WERI-Rb-1 (cell line): ENCODE measurements at regions not wholly inside any gene's neighbourhood (a gene's known extent, or its start where the extent isn't known, plus 50 kb on each side); places are given as distances from the start of the nearest gene placed in this dataset.
A peak's percentile ranks its signal among the peaks of the same experiment; 100 is the strongest.

Experiments used
- DNase-seq: peaks from one replicate; pipeline ENCODE4 v3.0.0-alpha.2; 2020
- H3K27ac ChIP-seq: fragments of 250-450 bp; sonication (Bioruptor Pico); 2 replicates; pipeline ENCODE4 v1.5.1; 2020; ENCODE audit warnings: mild to moderate bottlenecking, moderate library complexity
- H3K27me3 ChIP-seq: fragments of 250-450 bp; sonication (Bioruptor Pico); 2 replicates; pipeline ENCODE4 v1.5.1; 2021; ENCODE audit warnings: mild to moderate bottlenecking, low read depth, moderate library complexity; ENCODE audit not compliant: insufficient read depth, severe bottlenecking
- H3K36me3 ChIP-seq: fragments of 250-450 bp; sonication (Bioruptor Pico); 2 replicates; pipeline ENCODE4 v1.5.1; 2020; ENCODE audit warnings: mild to moderate bottlenecking, moderate library complexity
- H3K4me3 ChIP-seq: 2 replicates; pipeline ENCODE4 v1.5.1; 2011; ENCODE audit warnings: low read depth, mild to moderate bottlenecking, control low read depth, low read length
- H3K9me3 ChIP-seq: fragments of 250-450 bp; sonication (Bioruptor Pico); 2 replicates; pipeline ENCODE4 v1.5.1; 2021; ENCODE audit warnings: mild to moderate bottlenecking, moderate library complexity; ENCODE audit not compliant: severe bottlenecking
- CTCF ChIP-seq: IDR thresholded peaks from 2 replicates; pipeline ENCODE4 v1.5.1; 2011; ENCODE audit warnings: low read depth, mild to moderate bottlenecking, control low read depth, inconsistent platforms, low read length

- Histone ChIP-seq H3K9me3 (no peaks in the 10 kb centered on the region), H3K27me3 (no peaks in the 10 kb centered on the region), H3K27ac (no peak overlapping the region), H3K4me3 (no peak overlapping the region), H3K36me3 (no peaks in the 10 kb centered on the region)
- no peak for DNase-seq
- no peak for TF ChIP-seq CTCF
Measured at GRCh38 chr17:34095106-34095505, 160.0 kb upstream of the CCL2 start.

DNA sequence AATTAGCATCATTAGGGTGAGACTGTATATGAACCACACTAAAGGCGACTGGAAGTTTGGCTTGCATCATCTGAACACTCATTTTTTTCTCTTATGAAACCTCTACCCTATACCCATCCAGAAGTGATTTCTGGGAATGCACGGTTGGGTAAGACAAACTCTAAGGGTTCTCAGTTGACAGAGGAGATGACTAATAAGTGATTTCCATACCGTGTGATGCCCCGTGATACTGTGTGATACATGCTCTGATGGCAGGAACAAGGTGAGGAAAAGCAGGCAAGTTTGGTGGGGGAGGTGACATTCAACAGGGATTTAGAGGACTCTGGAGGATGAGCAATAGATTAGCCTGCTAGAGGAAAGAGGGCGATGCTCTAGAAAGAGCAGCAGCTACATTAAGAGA is 156.4 kb upstream of the CCL2 start:
- no peak for TF ChIP-seq CTCF
- no peak for DNase-seq
- no peaks in the 10 kb centered on the region for H3K36me3 ChIP-seq
- H3K9me3 ChIP-seq, result no peaks in the 10 kb centered on the region
- no peak overlapping the region for H3K27ac ChIP-seq
- no peaks in the 10 kb centered on the region for H3K27me3 ChIP-seq
- no peak overlapping the region for H3K4me3 ChIP-seq

- H3K27ac ChIP-seq, result no peak overlapping the region
- TF ChIP-seq CTCF, result no peak
- no peaks in the 10 kb centered on the region for H3K27me3 ChIP-seq
- no peak for DNase-seq
- no peaks in the 10 kb centered on the region for H3K9me3 ChIP-seq
- no peaks in the 10 kb centered on the region for H3K36me3 ChIP-seq
- no peak overlapping the region for H3K4me3 ChIP-seq
Measured at GRCh38 chr17:34099859-34100515, 155.1 kb upstream of the CCL2 start.

DNA sequence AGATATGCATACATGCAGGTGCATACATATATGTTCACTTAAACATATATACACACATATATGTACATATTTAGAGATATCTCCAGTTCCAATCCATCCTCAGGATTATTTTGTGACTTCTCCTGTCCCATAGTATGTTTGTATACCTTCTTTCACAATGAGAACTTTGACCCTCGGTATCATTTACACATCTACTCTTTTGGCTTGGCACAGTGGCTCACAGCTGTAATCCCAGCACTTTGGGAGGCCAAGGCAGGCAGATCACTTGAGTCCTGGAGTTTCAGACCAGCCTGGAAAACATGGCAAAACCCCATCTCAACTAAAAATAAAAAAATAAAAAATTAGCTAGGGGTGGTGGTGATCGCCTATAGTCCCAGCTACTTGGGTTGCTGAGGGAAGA is 148.1 kb upstream of the CCL2 start:
- H3K36me3 ChIP-seq, result no peaks in the 10 kb centered on the region
- no peak for TF ChIP-seq CTCF
- no peak overlapping the region for H3K4me3 ChIP-seq
- no peaks in the 10 kb centered on the region for H3K27me3 ChIP-seq
- no peak overlapping the region for H3K27ac ChIP-seq
- no peak for DNase-seq
- no peaks in the 10 kb centered on the region for H3K9me3 ChIP-seq

GRCh38 chr17:34110315-34110714 is 144.8 kb upstream of the CCL2 start:
- peak; percentile 72 for DNase-seq
- 0 out of 2 replicates have a peak, but pooled peaks have one; percentile 2 for TF ChIP-seq CTCF
- H3K27me3 ChIP-seq, result no peaks in the 10 kb centered on the region
- no peak overlapping the region for H3K27ac ChIP-seq
- H3K36me3 ChIP-seq, result no peaks in the 10 kb centered on the region
- no peak overlapping the region for H3K4me3 ChIP-seq
- no peaks in the 10 kb centered on the region for H3K9me3 ChIP-seq

GRCh38 chr17:34113089-34113488 is 142.0 kb upstream of the CCL2 start:
- Histone ChIP-seq H3K27ac (no peak overlapping the region), H3K4me3 (no peak overlapping the region), H3K36me3 (no peaks in the 10 kb centered on the region), H3K27me3 (no peaks in the 10 kb centered on the region), H3K9me3 (no peaks in the 10 kb centered on the region)
- DNase-seq, result no peak
- no peak for TF ChIP-seq CTCF
